ENCODE measurements at regions not wholly inside any gene's neighbourhood (a gene's known extent, or its start where the extent isn't known, plus 50 kb on each side); places are given as distances from the start of the nearest gene placed in this dataset.

DNA sequence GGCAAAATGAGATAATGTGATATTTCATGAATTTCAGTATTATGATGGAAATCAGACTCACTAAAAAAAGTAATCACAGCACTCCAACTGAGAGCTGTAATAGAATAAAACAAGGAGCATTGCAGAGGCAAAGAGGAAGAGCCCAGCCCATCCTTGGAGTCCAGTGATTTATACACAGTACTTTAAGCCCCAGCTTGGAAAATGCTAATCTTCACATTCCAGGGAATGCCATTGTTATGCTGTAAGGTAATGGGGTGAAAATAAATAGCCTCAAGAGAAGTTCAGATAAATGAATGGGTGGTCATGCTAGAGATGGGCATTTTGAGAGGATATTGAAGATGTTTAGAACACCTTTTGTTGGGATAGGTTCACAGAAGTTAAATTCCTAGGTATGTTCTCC lies 190.3 kb upstream of the TAPT1 start:
- TF ChIP-seq, protein P1, sequence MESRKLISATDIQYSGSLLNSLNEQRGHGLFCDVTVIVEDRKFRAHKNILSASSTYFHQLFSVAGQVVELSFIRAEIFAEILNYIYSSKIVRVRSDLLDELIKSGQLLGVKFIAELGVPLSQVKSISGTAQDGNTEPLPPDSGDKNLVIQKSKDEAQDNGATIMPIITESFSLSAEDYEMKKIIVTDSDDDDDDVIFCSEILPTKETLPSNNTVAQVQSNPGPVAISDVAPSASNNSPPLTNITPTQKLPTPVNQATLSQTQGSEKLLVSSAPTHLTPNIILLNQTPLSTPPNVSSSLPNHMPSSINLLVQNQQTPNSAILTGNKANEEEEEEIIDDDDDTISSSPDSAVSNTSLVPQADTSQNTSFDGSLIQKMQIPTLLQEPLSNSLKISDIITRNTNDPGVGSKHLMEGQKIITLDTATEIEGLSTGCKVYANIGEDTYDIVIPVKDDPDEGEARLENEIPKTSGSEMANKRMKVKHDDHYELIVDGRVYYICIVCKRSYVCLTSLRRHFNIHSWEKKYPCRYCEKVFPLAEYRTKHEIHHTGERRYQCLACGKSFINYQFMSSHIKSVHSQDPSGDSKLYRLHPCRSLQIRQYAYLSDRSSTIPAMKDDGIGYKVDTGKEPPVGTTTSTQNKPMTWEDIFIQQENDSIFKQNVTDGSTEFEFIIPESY (CRISPR knock-in tag; IDR thresholded peaks at IDR 0.05) = no peak
- TF ChIP-seq ZNF879 (CRISPR knock-in tag; IDR thresholded peaks at IDR 0.05) (no peak), MYC (CRISPR knock-in tag; IDR thresholded peaks at IDR 0.05; ENCODE audit: borderline replicate concordance) (no peak), RBAK (CRISPR knock-in tag; IDR thresholded peaks at IDR 0.05) (no peak), SAFB2 (CRISPR knock-in tag; IDR thresholded peaks at IDR 0.05; ENCODE audit: borderline replicate concordance, low read depth) (no peak), ZNF777 (CRISPR knock-in tag; IDR thresholded peaks at IDR 0.05) (no peak), FOXM1 (CRISPR knock-in tag; IDR thresholded peaks at IDR 0.05) (no peak), ZNF589 (CRISPR knock-in tag; conservative IDR thresholded peaks at IDR 0.05) (no peak), MXI1 (IDR thresholded peaks at IDR 0.05; ENCODE audit: borderline replicate concordance, low read depth, low read length) (no peak), SMARCE1 (IDR thresholded peaks at IDR 0.05; ENCODE audit: borderline replicate concordance) (no peak)
- TF ChIP-seq, protein P2, sequence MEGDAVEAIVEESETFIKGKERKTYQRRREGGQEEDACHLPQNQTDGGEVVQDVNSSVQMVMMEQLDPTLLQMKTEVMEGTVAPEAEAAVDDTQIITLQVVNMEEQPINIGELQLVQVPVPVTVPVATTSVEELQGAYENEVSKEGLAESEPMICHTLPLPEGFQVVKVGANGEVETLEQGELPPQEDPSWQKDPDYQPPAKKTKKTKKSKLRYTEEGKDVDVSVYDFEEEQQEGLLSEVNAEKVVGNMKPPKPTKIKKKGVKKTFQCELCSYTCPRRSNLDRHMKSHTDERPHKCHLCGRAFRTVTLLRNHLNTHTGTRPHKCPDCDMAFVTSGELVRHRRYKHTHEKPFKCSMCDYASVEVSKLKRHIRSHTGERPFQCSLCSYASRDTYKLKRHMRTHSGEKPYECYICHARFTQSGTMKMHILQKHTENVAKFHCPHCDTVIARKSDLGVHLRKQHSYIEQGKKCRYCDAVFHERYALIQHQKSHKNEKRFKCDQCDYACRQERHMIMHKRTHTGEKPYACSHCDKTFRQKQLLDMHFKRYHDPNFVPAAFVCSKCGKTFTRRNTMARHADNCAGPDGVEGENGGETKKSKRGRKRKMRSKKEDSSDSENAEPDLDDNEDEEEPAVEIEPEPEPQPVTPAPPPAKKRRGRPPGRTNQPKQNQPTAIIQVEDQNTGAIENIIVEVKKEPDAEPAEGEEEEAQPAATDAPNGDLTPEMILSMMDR (CRISPR knock-in tag; IDR thresholded peaks at IDR 0.05) = no peak
- TF ChIP-seq, protein P3, sequence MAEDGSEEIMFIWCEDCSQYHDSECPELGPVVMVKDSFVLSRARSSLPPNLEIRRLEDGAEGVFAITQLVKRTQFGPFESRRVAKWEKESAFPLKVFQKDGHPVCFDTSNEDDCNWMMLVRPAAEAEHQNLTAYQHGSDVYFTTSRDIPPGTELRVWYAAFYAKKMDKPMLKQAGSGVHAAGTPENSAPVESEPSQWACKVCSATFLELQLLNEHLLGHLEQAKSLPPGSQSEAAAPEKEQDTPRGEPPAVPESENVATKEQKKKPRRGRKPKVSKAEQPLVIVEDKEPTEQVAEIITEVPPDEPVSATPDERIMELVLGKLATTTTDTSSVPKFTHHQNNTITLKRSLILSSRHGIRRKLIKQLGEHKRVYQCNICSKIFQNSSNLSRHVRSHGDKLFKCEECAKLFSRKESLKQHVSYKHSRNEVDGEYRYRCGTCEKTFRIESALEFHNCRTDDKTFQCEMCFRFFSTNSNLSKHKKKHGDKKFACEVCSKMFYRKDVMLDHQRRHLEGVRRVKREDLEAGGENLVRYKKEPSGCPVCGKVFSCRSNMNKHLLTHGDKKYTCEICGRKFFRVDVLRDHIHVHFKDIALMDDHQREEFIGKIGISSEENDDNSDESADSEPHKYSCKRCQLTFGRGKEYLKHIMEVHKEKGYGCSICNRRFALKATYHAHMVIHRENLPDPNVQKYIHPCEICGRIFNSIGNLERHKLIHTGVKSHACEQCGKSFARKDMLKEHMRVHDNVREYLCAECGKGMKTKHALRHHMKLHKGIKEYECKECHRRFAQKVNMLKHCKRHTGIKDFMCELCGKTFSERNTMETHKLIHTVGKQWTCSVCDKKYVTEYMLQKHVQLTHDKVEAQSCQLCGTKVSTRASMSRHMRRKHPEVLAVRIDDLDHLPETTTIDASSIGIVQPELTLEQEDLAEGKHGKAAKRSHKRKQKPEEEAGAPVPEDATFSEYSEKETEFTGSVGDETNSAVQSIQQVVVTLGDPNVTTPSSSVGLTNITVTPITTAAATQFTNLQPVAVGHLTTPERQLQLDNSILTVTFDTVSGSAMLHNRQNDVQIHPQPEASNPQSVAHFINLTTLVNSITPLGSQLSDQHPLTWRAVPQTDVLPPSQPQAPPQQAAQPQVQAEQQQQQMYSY (CRISPR knock-in tag; IDR thresholded peaks at IDR 0.05) = no peak
- TF ChIP-seq, protein P4, sequence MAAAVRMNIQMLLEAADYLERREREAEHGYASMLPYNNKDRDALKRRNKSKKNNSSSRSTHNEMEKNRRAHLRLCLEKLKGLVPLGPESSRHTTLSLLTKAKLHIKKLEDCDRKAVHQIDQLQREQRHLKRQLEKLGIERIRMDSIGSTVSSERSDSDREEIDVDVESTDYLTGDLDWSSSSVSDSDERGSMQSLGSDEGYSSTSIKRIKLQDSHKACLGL (CRISPR knock-in tag; IDR thresholded peaks at IDR 0.05) = no peak

Data from HepG2 (cell line).